ENCODE measurements at regions not wholly inside any gene's neighbourhood (a gene's known extent, or its start where the extent isn't known, plus 50 kb on each side); places are given as distances from the start of the nearest gene placed in this dataset.

GRCh38 chr5:68771221-68771620 is 322.6 kb upstream of the SLC30A5 start:
- TF ChIP-seq, protein P1, sequence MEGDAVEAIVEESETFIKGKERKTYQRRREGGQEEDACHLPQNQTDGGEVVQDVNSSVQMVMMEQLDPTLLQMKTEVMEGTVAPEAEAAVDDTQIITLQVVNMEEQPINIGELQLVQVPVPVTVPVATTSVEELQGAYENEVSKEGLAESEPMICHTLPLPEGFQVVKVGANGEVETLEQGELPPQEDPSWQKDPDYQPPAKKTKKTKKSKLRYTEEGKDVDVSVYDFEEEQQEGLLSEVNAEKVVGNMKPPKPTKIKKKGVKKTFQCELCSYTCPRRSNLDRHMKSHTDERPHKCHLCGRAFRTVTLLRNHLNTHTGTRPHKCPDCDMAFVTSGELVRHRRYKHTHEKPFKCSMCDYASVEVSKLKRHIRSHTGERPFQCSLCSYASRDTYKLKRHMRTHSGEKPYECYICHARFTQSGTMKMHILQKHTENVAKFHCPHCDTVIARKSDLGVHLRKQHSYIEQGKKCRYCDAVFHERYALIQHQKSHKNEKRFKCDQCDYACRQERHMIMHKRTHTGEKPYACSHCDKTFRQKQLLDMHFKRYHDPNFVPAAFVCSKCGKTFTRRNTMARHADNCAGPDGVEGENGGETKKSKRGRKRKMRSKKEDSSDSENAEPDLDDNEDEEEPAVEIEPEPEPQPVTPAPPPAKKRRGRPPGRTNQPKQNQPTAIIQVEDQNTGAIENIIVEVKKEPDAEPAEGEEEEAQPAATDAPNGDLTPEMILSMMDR (IDR thresholded peaks at IDR 0.05), result no peak
- TF ChIP-seq REST (IDR thresholded peaks at IDR 0.05; ENCODE audit: insufficient read depth in 1 of 2, low read depth in 2 of 2, low read length in 1 of 2), result no peak
